ENCODE measurements at regions not wholly inside any gene's neighbourhood (a gene's known extent, or its start where the extent isn't known, plus 50 kb on each side); places are given as distances from the start of the nearest gene placed in this dataset.

DNA sequence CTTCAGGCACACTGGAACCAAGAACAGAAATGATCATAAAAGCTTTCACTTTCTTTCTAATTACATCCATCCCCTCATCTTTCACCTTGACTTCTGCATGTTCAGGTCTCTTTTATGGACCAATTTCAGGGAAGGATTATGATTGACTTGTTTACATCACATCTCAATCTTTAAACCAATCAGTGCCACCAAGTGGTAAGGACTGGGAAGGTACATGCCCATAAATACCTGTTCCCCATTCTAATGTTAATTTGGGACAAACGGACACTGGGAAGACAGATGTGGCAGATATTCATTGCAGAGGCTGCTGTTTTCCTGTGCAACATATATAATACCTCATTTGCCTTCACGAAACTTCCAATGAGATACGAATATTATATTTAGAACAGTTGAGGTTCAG lies 978.1 kb downstream of the GALC start:
- no peaks in the 10 kb centered on the region for H3K27me3 Mint-ChIP-seq (ENCODE audit: insufficient read depth)
- no peaks in the 10 kb centered on the region for H3K36me3 Mint-ChIP-seq (ENCODE audit: low read depth)
- no peak overlapping the region for H3K4me3 Mint-ChIP-seq
- no peak overlapping the region for H3K27ac Mint-ChIP-seq
- TF ChIP-seq, protein P1, sequence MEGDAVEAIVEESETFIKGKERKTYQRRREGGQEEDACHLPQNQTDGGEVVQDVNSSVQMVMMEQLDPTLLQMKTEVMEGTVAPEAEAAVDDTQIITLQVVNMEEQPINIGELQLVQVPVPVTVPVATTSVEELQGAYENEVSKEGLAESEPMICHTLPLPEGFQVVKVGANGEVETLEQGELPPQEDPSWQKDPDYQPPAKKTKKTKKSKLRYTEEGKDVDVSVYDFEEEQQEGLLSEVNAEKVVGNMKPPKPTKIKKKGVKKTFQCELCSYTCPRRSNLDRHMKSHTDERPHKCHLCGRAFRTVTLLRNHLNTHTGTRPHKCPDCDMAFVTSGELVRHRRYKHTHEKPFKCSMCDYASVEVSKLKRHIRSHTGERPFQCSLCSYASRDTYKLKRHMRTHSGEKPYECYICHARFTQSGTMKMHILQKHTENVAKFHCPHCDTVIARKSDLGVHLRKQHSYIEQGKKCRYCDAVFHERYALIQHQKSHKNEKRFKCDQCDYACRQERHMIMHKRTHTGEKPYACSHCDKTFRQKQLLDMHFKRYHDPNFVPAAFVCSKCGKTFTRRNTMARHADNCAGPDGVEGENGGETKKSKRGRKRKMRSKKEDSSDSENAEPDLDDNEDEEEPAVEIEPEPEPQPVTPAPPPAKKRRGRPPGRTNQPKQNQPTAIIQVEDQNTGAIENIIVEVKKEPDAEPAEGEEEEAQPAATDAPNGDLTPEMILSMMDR (IDR thresholded peaks at IDR 0.05) = peak; percentile 24; the same call in 1 of the 2 replicates
- no peak for DNase-seq
- no peaks in the 10 kb centered on the region; the same call in 1 of the 2 replicates for H3K9me3 Mint-ChIP-seq
- H3K4me1 Mint-ChIP-seq (ENCODE audit: low read depth) = peaks cover 7% of the 10 kb centered on the region

DNA sequence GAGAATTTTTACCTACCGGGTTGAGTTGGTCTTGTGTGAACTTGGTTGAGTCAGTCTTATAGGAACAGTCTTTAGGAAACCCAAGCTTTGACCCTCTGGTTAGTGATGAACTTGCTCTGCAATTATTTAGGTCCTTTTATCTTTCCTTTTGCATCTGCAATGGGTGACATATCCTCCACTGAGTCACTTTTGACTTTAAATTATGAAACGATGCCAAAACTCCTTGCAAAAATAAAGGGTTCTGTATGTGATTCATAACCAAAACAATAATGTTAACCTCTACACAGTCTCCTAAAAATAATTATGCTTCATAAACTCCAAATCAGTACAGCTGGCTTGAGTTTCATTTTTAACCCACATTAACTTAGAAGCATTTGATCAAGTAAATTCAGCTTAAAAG lies 979.4 kb downstream of the GALC start:
- no peak overlapping the region for H3K27ac Mint-ChIP-seq
- TF ChIP-seq, protein P1 (IDR thresholded peaks at IDR 0.05) = no peak

DNA sequence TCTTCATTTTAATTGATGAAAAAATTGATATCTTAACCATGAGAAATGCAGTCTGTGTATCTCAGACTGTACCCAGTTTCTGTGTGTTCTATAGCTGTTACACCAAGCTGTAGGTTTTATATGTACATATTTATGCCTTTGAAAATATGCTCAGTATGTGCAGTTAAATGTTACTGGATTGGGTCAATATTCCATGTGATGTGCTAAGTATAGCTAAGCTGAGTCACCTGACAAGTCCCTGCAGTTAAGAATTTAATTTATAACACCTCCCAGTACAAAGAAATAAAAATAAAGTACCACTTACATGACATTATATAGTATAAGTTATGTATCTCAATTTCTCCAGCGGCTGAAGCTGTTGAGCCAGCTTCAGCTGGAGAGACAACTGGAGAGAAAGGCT lies 984.0 kb downstream of the GALC start:
- TF ChIP-seq, protein P1 (IDR thresholded peaks at IDR 0.05) = no peak
- Mint-ChIP-seq H3K4me1 (ENCODE audit: low read depth) (peaks cover 7% of the 10 kb centered on the region), H3K27me3 (ENCODE audit: insufficient read depth) (no peaks in the 10 kb centered on the region), H3K36me3 (ENCODE audit: low read depth) (no peaks in the 10 kb centered on the region; the same call in 1 of the 2 replicates), H3K27ac (no peak overlapping the region), H3K4me3 (no peak overlapping the region), H3K9me3 (no peaks in the 10 kb centered on the region; the same call in 1 of the 2 replicates)
- DNase-seq = no peak

More for the DNA sequence above, 979.4 kb downstream of the GALC start:
- H3K27me3 Mint-ChIP-seq (ENCODE audit: insufficient read depth) = no peaks in the 10 kb centered on the region
- DNase-seq = peak; percentile 35
- no peak overlapping the region for H3K4me3 Mint-ChIP-seq
- peaks cover 7% of the 10 kb centered on the region for H3K4me1 Mint-ChIP-seq (ENCODE audit: low read depth)
- H3K9me3 Mint-ChIP-seq = no peaks in the 10 kb centered on the region; the same call in 1 of the 2 replicates
- no peaks in the 10 kb centered on the region for H3K36me3 Mint-ChIP-seq (ENCODE audit: low read depth)

DNA sequence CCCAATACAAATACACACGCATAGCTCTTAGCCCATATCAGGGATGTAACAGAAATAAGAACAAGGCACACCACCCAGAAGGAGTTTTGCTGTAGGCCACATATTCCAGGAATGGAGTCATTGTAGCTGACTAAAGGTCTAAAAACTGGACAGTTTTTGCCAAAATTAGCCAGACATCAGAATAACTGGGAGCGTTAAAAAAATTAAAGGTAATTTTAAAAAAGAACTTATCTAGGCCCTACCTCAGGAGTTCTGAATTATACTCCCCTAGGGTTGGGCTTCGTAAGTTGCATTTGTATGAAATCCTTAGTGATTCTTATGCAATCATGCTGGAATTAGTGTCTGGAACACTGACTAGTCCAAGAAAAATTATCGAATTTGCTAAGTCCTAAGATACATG lies 987.7 kb downstream of the GALC start:
- H3K9me3 Mint-ChIP-seq = no peaks in the 10 kb centered on the region; the same call in 1 of the 2 replicates
- TF ChIP-seq, protein P1 (IDR thresholded peaks at IDR 0.05) = no peak
- H3K27ac Mint-ChIP-seq = peak overlapping the region; percentile 39; the same call in 1 of the 2 replicates
- no peak for DNase-seq
- H3K27me3 Mint-ChIP-seq (ENCODE audit: insufficient read depth) = no peaks in the 10 kb centered on the region
- no peak overlapping the region for H3K4me3 Mint-ChIP-seq
- H3K36me3 Mint-ChIP-seq (ENCODE audit: low read depth) = no peaks in the 10 kb centered on the region; the same call in 1 of the 2 replicates
- no peaks in the 10 kb centered on the region; the same call in 1 of the 2 replicates for H3K4me1 Mint-ChIP-seq (ENCODE audit: low read depth)

DNA sequence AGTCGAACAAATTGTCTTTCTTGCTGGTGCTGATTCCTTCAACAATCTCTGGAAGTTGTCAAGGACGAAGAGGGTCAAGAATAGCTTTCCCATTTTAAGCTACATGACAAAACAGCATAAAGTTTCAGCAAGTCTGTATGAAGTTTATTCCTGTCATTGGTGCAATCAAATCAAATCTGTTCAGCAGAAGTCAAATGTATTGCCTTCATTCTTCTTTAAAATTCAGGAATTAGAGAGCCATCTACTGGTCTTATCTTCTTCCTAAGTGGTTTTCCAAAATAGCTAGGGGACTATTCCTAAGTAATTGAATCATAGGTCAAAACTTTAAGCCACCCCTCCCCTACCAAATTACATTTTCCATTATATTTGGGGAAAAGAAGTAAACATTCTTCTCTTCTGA lies 990.2 kb downstream of the GALC start:
- no peak overlapping the region for H3K4me3 Mint-ChIP-seq
- peaks cover 1% of the 10 kb centered on the region; the same call in 1 of the 2 replicates for H3K27me3 Mint-ChIP-seq (ENCODE audit: insufficient read depth)
- TF ChIP-seq, protein P1 (IDR thresholded peaks at IDR 0.05) = no peak; the same call in 1 of the 2 replicates
- no peak for DNase-seq
- no peaks in the 10 kb centered on the region; the same call in 1 of the 2 replicates for H3K9me3 Mint-ChIP-seq
- H3K36me3 Mint-ChIP-seq (ENCODE audit: low read depth) = no peaks in the 10 kb centered on the region; the same call in 1 of the 2 replicates
- H3K4me1 Mint-ChIP-seq (ENCODE audit: low read depth) = peaks cover 5% of the 10 kb centered on the region; the same call in 1 of the 2 replicates
- H3K27ac Mint-ChIP-seq = no peak overlapping the region
